ENCODE measurements at regions not wholly inside any gene's neighbourhood (a gene's known extent, or its start where the extent isn't known, plus 50 kb on each side); places are given as distances from the start of the nearest gene placed in this dataset.

- TF ChIP-seq CTCF (IDR thresholded peaks at IDR 0.05; ENCODE audit: low read depth, low read length) = no peak
- no peak for TF ChIP-seq POLR2A (IDR thresholded peaks at IDR 0.05; ENCODE audit: extremely low read depth, insufficient read length)
Measured at GRCh38 chr17:65293584-65294180, 156.5 kb downstream of the RGS9 start.

Measured in NB4 (cell line).